ENCODE measurements at regions not wholly inside any gene's neighbourhood (a gene's known extent, or its start where the extent isn't known, plus 50 kb on each side); places are given as distances from the start of the nearest gene placed in this dataset.

DNA sequence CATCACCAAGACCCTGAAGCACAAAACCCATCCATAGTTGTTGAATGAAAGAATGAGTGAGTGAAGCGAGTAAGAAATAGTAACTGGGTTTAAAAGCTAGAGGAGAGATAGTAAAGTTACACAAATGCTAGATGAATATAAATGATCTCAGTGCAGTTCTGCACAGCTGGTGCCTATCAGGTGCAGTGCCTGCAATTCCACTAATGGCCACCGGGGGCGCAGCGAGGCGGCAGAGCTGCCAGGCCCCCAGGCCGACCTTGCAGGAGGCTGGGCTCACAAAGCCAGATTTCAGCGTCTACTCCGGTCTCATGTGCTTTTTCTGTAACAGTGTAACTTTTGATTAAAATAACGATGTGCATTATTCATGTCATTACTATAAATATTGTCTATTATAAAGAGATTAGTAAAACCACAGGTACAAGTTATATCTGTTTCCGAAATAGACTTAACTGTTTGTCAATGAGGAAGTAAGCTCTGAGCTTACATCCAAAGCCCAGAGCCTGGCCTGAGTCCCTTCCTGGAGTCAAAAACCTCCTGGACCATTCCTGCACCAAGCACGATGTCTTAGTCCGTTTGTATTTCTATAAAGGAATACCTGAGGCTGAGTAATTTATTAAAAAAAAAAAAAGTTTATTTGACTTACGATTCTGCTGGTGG lies 477.6 kb downstream of the NPHP4 start:
- Histone ChIP-seq H2BK15ac (ENCODE audit: low read length) (no peak overlapping the region), H3K23ac (ENCODE audit: low read depth, low read length, poor library complexity) (no peak overlapping the region), H3K27ac (replicated peaks; ENCODE audit: low read length) (no peak overlapping the region), H3K4me2 (ENCODE audit: insufficient read depth, low read length, poor library complexity, severe bottlenecking) (no peak overlapping the region), H3K27me3 (ENCODE audit: control insufficient read depth in 3 of 3, insufficient read depth in 3 of 3, low read depth in 1 of 3, low read length in 3 of 3) (peaks cover 0 to 6% (median 0%) of the 10 kb centered on the region in 3 experiments), H3K36me3 (replicated peaks in 1 of 2; ENCODE audit: control insufficient read depth in 2 of 2, insufficient read depth in 2 of 2, low read length in 2 of 2) (no peaks in the 10 kb centered on the region), H2BK12ac (ENCODE audit: low read length) (no peak overlapping the region), H4K91ac (ENCODE audit: low read depth, low read length, poor library complexity) (no peak overlapping the region), H3K79me1 (ENCODE audit: low read depth, low read length) (no peaks in the 10 kb centered on the region), H3K4ac (ENCODE audit: low read length) (no peak overlapping the region), H2AFZ (ENCODE audit: low read length) (no peak overlapping the region), H4K8ac (ENCODE audit: low read depth, low read length) (no peak overlapping the region), H3K9me3 (replicated peaks in 1 of 2; ENCODE audit: control insufficient read depth in 2 of 2, insufficient read depth in 1 of 2, low read depth in 1 of 2, low read length in 2 of 2) (no peaks in the 10 kb centered on the region), H2BK120ac (ENCODE audit: low read depth, low read length) (no peak overlapping the region), H3K4me1 (ENCODE audit: control insufficient read depth in 2 of 2, insufficient read depth in 1 of 2, low read depth in 1 of 2, low read length in 2 of 2) (peaks cover 0 to 4% of the 10 kb centered on the region in 2 donors), H2BK5ac (ENCODE audit: low read length) (no peak overlapping the region), H3K9ac (ENCODE audit: low read depth, low read length, poor library complexity) (no peak overlapping the region), H3K4me3 (ENCODE audit: low read length in 2 of 2) (no peak overlapping the region), H2AK5ac (ENCODE audit: low read depth, low read length) (no peak overlapping the region), H3K18ac (ENCODE audit: low read length) (no peak overlapping the region), H3K14ac (ENCODE audit: low read length) (no peak overlapping the region)
- peak; percentile 48 for DNase-seq (ENCODE audit: low spot score)
- whole genome bisulfite sequencing, 2 donors (ENCODE audit: extremely low coverage in 2 of 2, insufficient read length in 2 of 2, insufficient replicate concordance in 1 of 2): no CpG with 5 or more reads among the region's 13 CpGs

DNA sequence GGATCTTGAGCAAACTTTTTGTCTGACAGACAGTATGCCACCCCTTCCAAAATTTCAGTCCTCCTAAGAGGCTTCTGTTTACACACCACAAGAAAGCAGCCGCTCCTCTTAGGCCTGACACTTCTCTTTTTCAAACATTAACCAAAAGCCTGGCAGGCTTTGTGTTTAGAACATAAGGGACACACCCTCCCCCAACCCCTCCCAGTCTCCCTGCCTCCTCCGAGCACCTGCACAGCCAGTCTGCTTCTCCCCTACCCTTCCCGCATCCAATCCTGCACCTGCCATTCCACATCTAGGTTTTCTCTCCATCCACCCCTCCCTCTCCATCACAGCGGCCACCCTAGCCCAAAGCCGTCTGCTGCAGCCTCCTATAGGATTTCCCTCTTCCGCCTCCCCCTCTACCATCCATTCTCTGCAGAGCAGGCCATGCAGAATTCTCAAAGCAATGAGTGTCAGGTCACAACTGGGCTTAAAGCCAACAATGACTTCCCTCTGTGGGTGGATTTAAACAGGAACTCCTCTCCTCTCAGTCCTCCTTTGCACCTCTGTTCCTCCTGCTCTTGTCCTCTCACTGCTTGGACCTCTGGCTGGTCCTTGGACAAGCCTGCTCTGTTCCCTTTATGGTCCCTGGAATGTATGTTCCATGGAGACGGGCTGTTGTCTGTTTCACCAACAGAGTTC lies 478.2 kb downstream of the NPHP4 start:
- H3K27ac ChIP-seq (replicated peaks; ENCODE audit: low read length): no peak overlapping the region
- H3K9me3 ChIP-seq (replicated peaks in 1 of 2; ENCODE audit: control insufficient read depth in 2 of 2, insufficient read depth in 1 of 2, low read depth in 1 of 2, low read length in 2 of 2): no peaks in the 10 kb centered on the region
- DNase-seq (ENCODE audit: low spot score): no peak
- H2BK15ac ChIP-seq (ENCODE audit: low read length): no peak overlapping the region
- no peak overlapping the region for H2BK120ac ChIP-seq (ENCODE audit: low read depth, low read length)
- H2AK5ac ChIP-seq (ENCODE audit: low read depth, low read length): no peak overlapping the region
- H3K4me2 ChIP-seq (ENCODE audit: insufficient read depth, low read length, poor library complexity, severe bottlenecking): no peak overlapping the region
- no peak overlapping the region for H2BK5ac ChIP-seq (ENCODE audit: low read length)
- H3K4ac ChIP-seq (ENCODE audit: low read length): no peak overlapping the region
- no peak overlapping the region for H3K4me3 ChIP-seq (ENCODE audit: low read length in 2 of 2)
- H2BK12ac ChIP-seq (ENCODE audit: low read length): no peak overlapping the region
- no peak overlapping the region for H2AFZ ChIP-seq (ENCODE audit: low read length)
- H3K79me1 ChIP-seq (ENCODE audit: low read depth, low read length): no peaks in the 10 kb centered on the region
- H3K9ac ChIP-seq (ENCODE audit: low read depth, low read length, poor library complexity): no peak overlapping the region
- H3K36me3 ChIP-seq (replicated peaks in 1 of 2; ENCODE audit: control insufficient read depth in 2 of 2, insufficient read depth in 2 of 2, low read length in 2 of 2): no peaks in the 10 kb centered on the region
- no peak overlapping the region for H3K14ac ChIP-seq (ENCODE audit: low read length)
- WGBS, 2 donors (ENCODE audit: extremely low coverage in 2 of 2, insufficient read length in 2 of 2, insufficient replicate concordance in 1 of 2): no CpG with 5 or more reads among the region's 7 CpGs
- no peak overlapping the region for H4K91ac ChIP-seq (ENCODE audit: low read depth, low read length, poor library complexity)
- H3K27me3 ChIP-seq (ENCODE audit: control insufficient read depth in 3 of 3, insufficient read depth in 3 of 3, low read depth in 1 of 3, low read length in 3 of 3): peaks cover 0 to 6% (median 0%) of the 10 kb centered on the region in 3 experiments
- no peak overlapping the region for H3K23ac ChIP-seq (ENCODE audit: low read depth, low read length, poor library complexity)
- peaks cover 0 to 4% of the 10 kb centered on the region in 2 donors for H3K4me1 ChIP-seq (ENCODE audit: control insufficient read depth in 2 of 2, insufficient read depth in 1 of 2, low read depth in 1 of 2, low read length in 2 of 2)
- no peak overlapping the region for H4K8ac ChIP-seq (ENCODE audit: low read depth, low read length)
- no peak overlapping the region for H3K18ac ChIP-seq (ENCODE audit: low read length)

DNA sequence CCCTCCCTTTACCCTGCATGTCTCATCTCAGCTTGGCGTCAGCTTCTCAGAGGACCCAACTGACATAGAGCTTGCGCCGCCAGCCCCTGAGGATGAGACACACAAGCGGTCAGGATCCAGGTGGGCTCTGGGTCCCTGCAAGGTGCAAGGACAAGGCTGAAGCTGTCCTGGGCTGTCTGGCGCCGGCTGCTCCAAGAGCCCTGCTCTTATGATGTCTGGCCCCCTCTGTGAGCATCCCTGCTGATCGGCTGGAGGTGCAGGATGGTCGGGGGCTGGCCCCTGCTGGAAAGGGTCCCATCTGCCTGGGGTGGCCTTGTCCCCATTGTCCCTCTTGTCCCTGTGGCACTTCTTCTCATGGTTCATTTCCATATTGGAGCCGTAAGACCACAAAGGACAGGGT lies 479.0 kb downstream of the NPHP4 start:
- H3K4me2 ChIP-seq (ENCODE audit: insufficient read depth, low read length, poor library complexity, severe bottlenecking): no peak overlapping the region
- H2BK12ac ChIP-seq (ENCODE audit: low read length): peak overlapping the region; percentile 59
- DNase-seq (ENCODE audit: low spot score): no peak
- no peak overlapping the region for H3K4ac ChIP-seq (ENCODE audit: low read length)
- H3K18ac ChIP-seq (ENCODE audit: low read length): peak overlapping the region; percentile 84
- peak overlapping the region; percentile 77 for H2BK120ac ChIP-seq (ENCODE audit: low read depth, low read length)
- H4K91ac ChIP-seq (ENCODE audit: low read depth, low read length, poor library complexity): no peak overlapping the region
- H3K23ac ChIP-seq (ENCODE audit: low read depth, low read length, poor library complexity): no peak overlapping the region
- no peak overlapping the region for H2AFZ ChIP-seq (ENCODE audit: low read length)
- H3K9ac ChIP-seq (ENCODE audit: low read depth, low read length, poor library complexity): no peak overlapping the region
- H3K4me3 ChIP-seq (ENCODE audit: low read length in 2 of 2): no peak overlapping the region
- no peak overlapping the region for H4K8ac ChIP-seq (ENCODE audit: low read depth, low read length)
- no CpG with 5 or more reads among the region's 9 CpGs for WGBS, 2 donors (ENCODE audit: extremely low coverage in 2 of 2, insufficient read length in 2 of 2, insufficient replicate concordance in 1 of 2)
- peak overlapping the region; percentile 42 for H3K14ac ChIP-seq (ENCODE audit: low read length)
- no peak overlapping the region for H2BK5ac ChIP-seq (ENCODE audit: low read length)
- peaks cover 0 to 6% (median 0%) of the 10 kb centered on the region in 3 experiments for H3K27me3 ChIP-seq (ENCODE audit: control insufficient read depth in 3 of 3, insufficient read depth in 3 of 3, low read depth in 1 of 3, low read length in 3 of 3)
- no peak overlapping the region for H3K27ac ChIP-seq (replicated peaks; ENCODE audit: low read length)
- H3K9me3 ChIP-seq (replicated peaks in 1 of 2; ENCODE audit: control insufficient read depth in 2 of 2, insufficient read depth in 1 of 2, low read depth in 1 of 2, low read length in 2 of 2): no peaks in the 10 kb centered on the region
- H2AK5ac ChIP-seq (ENCODE audit: low read depth, low read length): peak overlapping the region; percentile 27
- H3K36me3 ChIP-seq (replicated peaks in 1 of 2; ENCODE audit: control insufficient read depth in 2 of 2, insufficient read depth in 2 of 2, low read length in 2 of 2): no peaks in the 10 kb centered on the region
- H2BK15ac ChIP-seq (ENCODE audit: low read length): peak overlapping the region; percentile 5
- H3K4me1 ChIP-seq (ENCODE audit: control insufficient read depth in 2 of 2, insufficient read depth in 1 of 2, low read depth in 1 of 2, low read length in 2 of 2): peaks cover 0 to 4% of the 10 kb centered on the region in 2 donors
- no peaks in the 10 kb centered on the region for H3K79me1 ChIP-seq (ENCODE audit: low read depth, low read length)

DNA sequence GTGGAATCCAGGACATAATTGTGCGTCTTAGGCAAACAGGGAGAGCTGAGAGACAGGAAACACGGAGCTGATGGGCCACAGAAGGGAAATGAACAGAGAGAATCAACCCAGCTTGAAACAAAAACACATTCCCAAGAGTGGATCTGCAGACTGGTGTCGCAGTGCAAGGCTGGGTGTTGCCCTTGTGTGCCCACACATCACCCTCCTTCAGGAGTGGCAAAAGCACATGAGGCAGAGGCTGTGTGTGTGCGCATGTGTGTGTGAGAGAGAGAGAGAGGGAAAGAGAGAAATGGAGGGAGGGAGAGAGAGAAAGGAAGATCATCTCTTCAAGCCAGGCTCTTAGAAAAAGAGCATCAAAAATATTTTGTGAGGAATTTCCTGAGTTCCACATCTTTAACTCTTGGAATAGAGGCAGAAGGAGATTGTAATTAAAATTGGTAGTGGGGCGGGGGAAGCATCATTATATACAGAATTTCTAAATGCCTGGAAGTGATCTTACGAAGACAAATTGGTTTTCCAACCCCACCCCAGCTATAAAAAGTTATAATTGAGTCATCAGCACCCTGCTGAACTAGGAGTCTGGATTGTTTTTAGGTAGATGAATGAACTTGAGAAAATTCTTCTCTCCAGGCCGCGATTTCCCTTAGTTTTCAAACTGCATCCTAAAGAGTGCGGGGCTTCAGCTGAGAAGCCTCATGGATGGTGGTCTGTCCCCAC lies 480.7 kb downstream of the NPHP4 start:
- no peak overlapping the region for H3K23ac ChIP-seq (ENCODE audit: low read depth, low read length, poor library complexity)
- no peak overlapping the region for H2BK12ac ChIP-seq (ENCODE audit: low read length)
- H3K14ac ChIP-seq (ENCODE audit: low read length): no peak overlapping the region
- H4K8ac ChIP-seq (ENCODE audit: low read depth, low read length): no peak overlapping the region
- H2BK15ac ChIP-seq (ENCODE audit: low read length): no peak overlapping the region
- no peak overlapping the region for H2AFZ ChIP-seq (ENCODE audit: low read length)
- peaks cover 0 to 6% (median 0%) of the 10 kb centered on the region in 3 experiments for H3K27me3 ChIP-seq (ENCODE audit: control insufficient read depth in 3 of 3, insufficient read depth in 3 of 3, low read depth in 1 of 3, low read length in 3 of 3)
- H3K4me3 ChIP-seq (ENCODE audit: low read length in 2 of 2): no peak overlapping the region
- H2AK5ac ChIP-seq (ENCODE audit: low read depth, low read length): no peak overlapping the region
- no peaks in the 10 kb centered on the region for H3K9me3 ChIP-seq (replicated peaks in 1 of 2; ENCODE audit: control insufficient read depth in 2 of 2, insufficient read depth in 1 of 2, low read depth in 1 of 2, low read length in 2 of 2)
- no peak overlapping the region for H3K9ac ChIP-seq (ENCODE audit: low read depth, low read length, poor library complexity)
- H3K4ac ChIP-seq (ENCODE audit: low read length): no peak overlapping the region
- no peak overlapping the region for H4K91ac ChIP-seq (ENCODE audit: low read depth, low read length, poor library complexity)
- H3K79me1 ChIP-seq (ENCODE audit: low read depth, low read length): no peaks in the 10 kb centered on the region
- peaks cover 0 to 4% of the 10 kb centered on the region in 2 donors for H3K4me1 ChIP-seq (ENCODE audit: control insufficient read depth in 2 of 2, insufficient read depth in 1 of 2, low read depth in 1 of 2, low read length in 2 of 2)
- H3K27ac ChIP-seq (replicated peaks; ENCODE audit: low read length): no peak overlapping the region
- H3K4me2 ChIP-seq (ENCODE audit: insufficient read depth, low read length, poor library complexity, severe bottlenecking): no peak overlapping the region
- H3K18ac ChIP-seq (ENCODE audit: low read length): no peak overlapping the region
- no peak overlapping the region for H2BK5ac ChIP-seq (ENCODE audit: low read length)
- DNase-seq (ENCODE audit: low spot score): no peak
- H2BK120ac ChIP-seq (ENCODE audit: low read depth, low read length): no peak overlapping the region
- WGBS, 2 donors (ENCODE audit: extremely low coverage in 2 of 2, insufficient read length in 2 of 2, insufficient replicate concordance in 1 of 2): no CpG with 5 or more reads among the region's 9 CpGs
- H3K36me3 ChIP-seq (replicated peaks in 1 of 2; ENCODE audit: control insufficient read depth in 2 of 2, insufficient read depth in 2 of 2, low read length in 2 of 2): no peaks in the 10 kb centered on the region
